Fibroblast of the aortic adventitia (primary cell): ENCODE measurements at regions not wholly inside any gene's neighbourhood (a gene's known extent, or its start where the extent isn't known, plus 50 kb on each side); places are given as distances from the start of the nearest gene placed in this dataset.

Experiments
- DNase-seq: peaks from one replicate; pipeline ENCODE4 v3.0.0-alpha.2; 2010; ENCODE audit warnings: low read depth
- H3K4me3 ChIP-seq: 2 replicates; pipeline ENCODE4 v1.5.1; 2011; ENCODE audit warnings: low read depth, mild to moderate bottlenecking, control low read depth, low read length, moderate library complexity
- TF ChIP-seq, protein P1 (sequence below): IDR thresholded peaks from 2 replicates; pipeline ENCODE4 v1.5.1; 2011; ENCODE audit warnings: mild to moderate bottlenecking, low read length, control low read depth, inconsistent platforms; ENCODE audit not compliant: insufficient read depth

GRCh38 chr6:91480402-91480801 lies 893.5 kb upstream of the MAP3K7 start:
- TF ChIP-seq, protein P1, sequence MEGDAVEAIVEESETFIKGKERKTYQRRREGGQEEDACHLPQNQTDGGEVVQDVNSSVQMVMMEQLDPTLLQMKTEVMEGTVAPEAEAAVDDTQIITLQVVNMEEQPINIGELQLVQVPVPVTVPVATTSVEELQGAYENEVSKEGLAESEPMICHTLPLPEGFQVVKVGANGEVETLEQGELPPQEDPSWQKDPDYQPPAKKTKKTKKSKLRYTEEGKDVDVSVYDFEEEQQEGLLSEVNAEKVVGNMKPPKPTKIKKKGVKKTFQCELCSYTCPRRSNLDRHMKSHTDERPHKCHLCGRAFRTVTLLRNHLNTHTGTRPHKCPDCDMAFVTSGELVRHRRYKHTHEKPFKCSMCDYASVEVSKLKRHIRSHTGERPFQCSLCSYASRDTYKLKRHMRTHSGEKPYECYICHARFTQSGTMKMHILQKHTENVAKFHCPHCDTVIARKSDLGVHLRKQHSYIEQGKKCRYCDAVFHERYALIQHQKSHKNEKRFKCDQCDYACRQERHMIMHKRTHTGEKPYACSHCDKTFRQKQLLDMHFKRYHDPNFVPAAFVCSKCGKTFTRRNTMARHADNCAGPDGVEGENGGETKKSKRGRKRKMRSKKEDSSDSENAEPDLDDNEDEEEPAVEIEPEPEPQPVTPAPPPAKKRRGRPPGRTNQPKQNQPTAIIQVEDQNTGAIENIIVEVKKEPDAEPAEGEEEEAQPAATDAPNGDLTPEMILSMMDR = no peak
- DNase-seq = no peak
- no peak overlapping the region for H3K4me3 ChIP-seq

DNA sequence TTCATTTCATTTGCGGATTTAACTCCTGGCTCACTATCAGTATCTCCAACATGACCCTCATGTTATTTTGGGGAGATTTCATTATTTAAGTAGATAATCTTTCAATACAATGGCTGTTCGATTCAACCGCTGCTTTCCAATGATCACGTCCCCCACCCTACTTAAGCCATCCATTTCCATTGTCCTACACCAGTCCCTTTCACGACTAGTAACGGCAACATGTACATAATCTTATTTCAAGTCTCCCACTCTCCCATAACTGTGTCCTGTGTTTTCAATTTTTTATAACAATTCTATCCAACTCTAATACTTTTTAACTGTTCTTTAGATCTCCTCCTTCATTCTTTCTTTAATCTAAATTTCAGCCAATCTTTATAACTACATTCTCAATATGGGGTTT lies 890.8 kb upstream of the MAP3K7 start:
- TF ChIP-seq, protein P1 = no peak
- DNase-seq = no peak
- H3K4me3 ChIP-seq = no peak overlapping the region

- H3K4me3 ChIP-seq = no peak overlapping the region
- TF ChIP-seq, protein P1 = no peak
- DNase-seq = no peak
Observed at GRCh38 chr6:91476000-91476399, 889.1 kb upstream of the MAP3K7 start.

GRCh38 chr6:91465393-91465792 lies 878.5 kb upstream of the MAP3K7 start:
- DNase-seq = no peak
- TF ChIP-seq, protein P1 = no peak
- H3K4me3 ChIP-seq = no peak overlapping the region

DNA sequence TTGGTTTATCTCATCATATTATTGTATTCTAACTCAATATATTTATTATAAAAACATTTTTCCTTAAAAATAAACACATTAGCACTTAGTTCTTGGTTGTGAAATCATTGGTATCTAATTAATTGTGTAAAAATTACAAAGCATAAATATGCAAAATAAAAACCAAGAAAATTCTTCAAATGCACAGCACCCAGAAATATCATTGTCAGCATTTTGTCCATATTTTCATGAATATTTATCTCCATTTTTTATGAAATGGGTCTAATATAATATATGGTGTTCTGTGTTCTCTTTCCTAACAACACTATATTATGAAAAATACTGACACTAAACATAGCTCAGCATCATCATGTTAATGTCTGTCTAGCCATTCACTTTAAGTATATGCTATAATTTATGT lies 877.8 kb upstream of the MAP3K7 start:
- DNase-seq = no peak
- TF ChIP-seq, protein P1 = no peak
- no peak overlapping the region for H3K4me3 ChIP-seq

- TF ChIP-seq, protein P1 = no peak
- H3K4me3 ChIP-seq = no peak overlapping the region
- no peak for DNase-seq
Observed at GRCh38 chr6:91464201-91464600, 877.3 kb upstream of the MAP3K7 start.

DNA sequence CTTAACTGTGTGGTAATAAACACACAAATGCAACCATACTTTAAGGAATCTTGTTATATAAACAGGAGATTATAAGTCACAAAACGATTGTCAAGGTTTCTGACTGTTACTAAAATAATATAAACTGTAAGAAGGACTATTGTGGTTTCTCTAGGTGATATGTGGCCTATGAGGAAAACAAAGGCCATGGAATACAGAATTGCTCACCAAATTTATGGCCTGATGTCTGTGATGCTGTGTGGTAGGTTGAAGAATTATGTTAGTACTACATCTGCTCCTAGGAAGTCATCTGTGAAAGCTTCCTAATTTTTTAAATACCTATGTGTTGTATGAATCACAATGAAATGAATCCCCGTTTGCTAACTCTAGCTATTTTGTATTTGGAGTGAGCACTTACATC lies 875.4 kb upstream of the MAP3K7 start:
- no peak overlapping the region for H3K4me3 ChIP-seq
- no peak for DNase-seq

More for the DNA sequence above, 875.4 kb upstream of the MAP3K7 start:
- TF ChIP-seq, protein P1 = no peak
